ENCODE measurements at regions not wholly inside any gene's neighbourhood (a gene's known extent, or its start where the extent isn't known, plus 50 kb on each side); places are given as distances from the start of the nearest gene placed in this dataset.

GRCh38 chr20:41862476-41862875, 244.3 kb upstream of the CHD6 start:
- TF ChIP-seq CTCF (optimal IDR thresholded peaks at IDR 0.05 in 1 of 3, IDR thresholded peaks at IDR 0.05 in 1 of 3, conservative IDR thresholded peaks at IDR 0.05 in 1 of 3; ENCODE audit: extremely low read depth in 1 of 3, insufficient read depth in 2 of 3, low read length in 3 of 3) (no peak), EZH2 (IDR thresholded peaks at IDR 0.05; ENCODE audit: low read length) (no peak)
